Adrenal gland (tissue), 5 donors: ENCODE measurements at regions not wholly inside any gene's neighbourhood (a gene's known extent, or its start where the extent isn't known, plus 50 kb on each side); places are given as distances from the start of the nearest gene placed in this dataset.

Source experiments
- CTCF ChIP-seq, 6 experiments: fragments of 450-650 bp in 4 of 6; fragments of 200-600 bp in 2 of 6; sonication (generic) in 1 of 6; IDR thresholded peaks; 1 replicate in 5 of 6; 2 replicates in 1 of 6; pipeline versions ENCODE4 v1.5.1 to v1.8.0; 2016 to 2021; ENCODE audit warnings: antibody characterized with exemption in 6 of 6, mild to moderate bottlenecking in 2 of 6, moderate library complexity in 1 of 6
- POLR2A ChIP-seq, 2 donors: fragments of 450-650 bp; IDR thresholded peaks; one replicate each; pipeline ENCODE4 v1.6.1; 2017; ENCODE audit warnings: antibody characterized with exemption in 2 of 2, mild to moderate bottlenecking in 2 of 2, moderate library complexity in 1 of 2
- donor health status: DM: no; HTN: no; CAD: no.

GRCh38 chr5:33324667-33325307, 116.0 kb upstream of the TARS1 start:
- no peak for TF ChIP-seq CTCF (IDR thresholded peaks at IDR 0.05)
- TF ChIP-seq POLR2A (IDR thresholded peaks at IDR 0.05), result no peak
